HG03045 (cell line): ENCODE measurements at regions not wholly inside any gene's neighbourhood (a gene's known extent, or its start where the extent isn't known, plus 50 kb on each side); places are given as distances from the start of the nearest gene placed in this dataset.
"Not testable (repeated sequence)": the region's sequence is repeated elsewhere in the genome, so short reads cannot be mapped to it uniquely, and the experiment has no call there.

ENCODE experiments used
- ATAC-seq: cut with Tn5 transposase; IDR thresholded peaks from one replicate; pipeline ENCODE4 v1.9.1; 2021; ENCODE audit warnings: mild to moderate bottlenecking, moderate library complexity; ENCODE audit not compliant: unreplicated experiment

- no peak for ATAC-seq
Measured at GRCh38 chr19:27894906-27895754, 1317.8 kb downstream of the UQCRFS1 start.

DNA sequence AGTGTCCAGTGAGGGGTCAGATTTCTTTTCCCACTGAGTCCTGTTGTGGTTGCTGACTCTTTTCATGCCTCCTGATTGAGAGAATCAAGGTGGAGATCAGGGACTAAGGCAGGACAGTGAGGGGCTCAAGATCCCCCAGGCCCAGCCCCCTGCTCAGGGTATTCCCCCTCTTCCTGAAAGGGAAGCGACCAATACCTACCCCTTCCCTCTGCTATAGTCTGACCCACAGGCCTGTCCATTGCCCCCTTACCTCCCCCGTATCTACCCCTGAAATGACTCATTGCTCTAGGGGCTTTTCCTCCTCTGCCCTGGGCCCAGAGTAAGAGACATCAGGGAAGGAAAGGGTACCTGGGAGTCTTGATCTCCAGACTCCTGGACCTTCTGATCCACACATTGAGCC, 1320.5 kb downstream of the UQCRFS1 start:
- no peak for ATAC-seq

DNA sequence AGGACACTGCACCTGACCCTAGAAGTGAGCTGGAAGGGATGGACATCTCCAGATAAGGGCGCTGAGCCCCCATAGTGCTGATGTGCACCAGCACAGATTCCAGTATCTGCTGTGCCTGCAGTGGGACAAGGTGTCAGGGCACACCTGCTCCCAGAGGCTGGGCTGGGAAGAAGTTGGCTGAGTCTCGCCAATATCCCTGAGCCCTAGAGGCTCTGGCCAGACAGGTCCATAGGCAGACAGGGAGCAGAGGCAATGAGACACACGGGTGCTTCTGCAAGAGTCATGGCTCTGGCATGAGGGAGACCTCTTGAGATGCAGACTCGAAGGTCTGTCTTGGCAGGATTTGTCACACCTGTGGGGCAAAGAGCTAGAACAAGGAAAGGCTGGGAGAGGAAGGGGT, 1321.5 kb downstream of the UQCRFS1 start:
- ATAC-seq: no peak

- ATAC-seq: no peak
Measured at GRCh38 chr19:27890696-27891095, 1322.3 kb downstream of the UQCRFS1 start.

DNA sequence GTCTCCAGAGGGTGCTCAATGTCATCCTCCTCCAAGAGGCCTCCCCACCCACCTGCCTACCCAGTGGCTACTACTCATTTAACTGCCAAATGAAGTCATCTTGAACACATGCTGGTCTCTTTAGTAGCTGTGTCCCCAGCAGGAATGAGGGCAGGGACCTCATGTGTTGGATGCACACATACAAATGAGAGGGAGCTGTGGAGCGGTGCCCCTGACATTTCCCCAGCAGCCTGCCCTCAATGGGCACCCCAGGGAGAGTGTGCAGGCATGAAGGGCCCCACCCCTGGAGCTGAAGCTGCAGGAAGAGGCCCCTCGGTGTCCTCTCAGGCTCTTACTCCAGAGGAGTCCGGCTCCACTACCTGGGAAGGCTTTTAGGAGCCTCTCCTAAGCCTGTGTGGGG, 1322.7 kb downstream of the UQCRFS1 start:
- no peak for ATAC-seq

DNA sequence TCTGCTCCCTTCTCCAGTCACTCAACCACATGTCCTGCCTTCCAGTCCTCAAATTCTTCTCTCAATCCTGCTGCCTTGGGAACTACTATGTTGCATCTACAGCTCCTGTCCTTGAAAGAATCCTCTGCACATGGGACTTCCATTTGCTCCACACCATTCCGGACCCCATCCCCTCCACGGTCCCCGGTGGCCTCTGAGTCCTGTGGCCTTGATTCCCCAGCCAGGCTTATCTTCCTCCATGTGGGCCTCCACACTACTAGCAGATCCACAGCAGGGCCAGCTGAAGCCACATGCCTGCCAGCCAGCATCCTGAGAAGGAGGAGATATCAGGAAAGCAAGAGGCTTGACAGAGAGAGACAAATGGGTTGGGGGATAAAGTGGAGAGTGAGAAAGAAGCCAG, 1323.8 kb downstream of the UQCRFS1 start:
- no peak for ATAC-seq

- ATAC-seq: no peak
Measured at GRCh38 chr19:27887946-27888345, 1325.0 kb downstream of the UQCRFS1 start.

- ATAC-seq: no peak
Measured at GRCh38 chr19:27885359-27885758, 1327.6 kb downstream of the UQCRFS1 start.

- no peak for ATAC-seq
Measured at GRCh38 chr19:27884376-27884775, 1328.6 kb downstream of the UQCRFS1 start.

DNA sequence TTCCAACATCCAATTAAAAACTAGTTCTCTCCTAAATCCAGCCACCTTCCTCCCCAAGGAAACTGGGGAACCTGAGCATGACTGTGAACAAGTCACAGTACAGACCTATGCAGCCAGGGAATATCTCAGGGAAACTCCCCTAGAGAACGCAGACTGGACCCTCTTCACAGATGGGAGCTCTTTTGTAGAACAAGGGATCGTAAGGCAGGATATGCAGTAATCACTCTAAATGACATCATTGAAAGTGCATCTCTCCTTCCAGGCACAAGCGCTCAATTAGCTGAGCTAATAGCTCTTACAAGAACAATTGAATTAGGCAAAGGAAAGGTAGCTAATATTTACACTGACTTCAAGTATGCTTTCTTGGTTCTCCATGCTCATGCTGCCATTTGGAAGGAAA, 1331.7 kb downstream of the UQCRFS1 start:
- no peak for ATAC-seq

DNA sequence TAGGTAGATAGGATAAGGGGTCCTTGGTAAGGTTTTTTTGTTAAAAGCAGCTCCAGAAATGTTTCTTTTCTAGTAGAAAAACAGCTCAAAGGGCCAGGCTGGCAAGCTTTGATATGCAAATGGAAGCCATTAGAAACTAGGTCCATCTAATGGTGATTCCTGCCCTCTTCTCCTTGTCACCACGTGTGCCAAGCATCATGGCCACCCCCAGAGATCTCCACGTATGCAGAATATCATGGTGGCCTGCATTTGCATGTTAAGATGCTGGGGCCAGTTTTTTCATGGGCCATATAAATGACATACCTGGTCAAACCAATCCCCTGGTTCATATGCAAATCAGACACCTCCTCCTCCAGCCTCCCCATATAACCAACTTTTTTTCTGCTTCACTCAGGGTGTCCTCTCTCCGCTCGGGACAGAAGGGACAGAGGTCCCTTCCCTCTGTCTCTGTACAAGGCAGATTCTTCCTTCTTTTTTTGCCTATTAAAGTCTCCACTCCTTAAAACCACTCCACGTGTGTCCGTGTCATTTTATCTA, 1335.9 kb downstream of the UQCRFS1 start:
- no peak for ATAC-seq

DNA sequence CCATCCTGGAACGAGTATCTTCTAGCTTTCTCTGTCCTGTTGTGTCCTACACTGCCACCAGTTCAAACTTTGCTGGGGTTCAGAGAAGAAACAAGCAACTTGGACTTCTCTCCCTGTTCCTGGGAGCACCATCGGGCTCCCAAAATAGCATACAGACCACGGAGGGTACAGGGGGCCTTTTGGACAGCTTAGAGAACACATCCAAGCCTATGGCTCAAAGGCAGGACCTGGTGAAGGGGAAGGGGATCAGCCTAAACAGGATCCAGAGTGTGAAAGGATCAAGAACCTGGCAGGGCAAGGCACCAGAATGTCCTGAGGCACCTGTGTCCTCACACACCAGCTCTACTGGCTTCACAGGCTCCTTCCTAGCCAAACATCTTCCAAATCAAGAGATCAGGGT, 1336.5 kb downstream of the UQCRFS1 start:
- no peak for ATAC-seq

DNA sequence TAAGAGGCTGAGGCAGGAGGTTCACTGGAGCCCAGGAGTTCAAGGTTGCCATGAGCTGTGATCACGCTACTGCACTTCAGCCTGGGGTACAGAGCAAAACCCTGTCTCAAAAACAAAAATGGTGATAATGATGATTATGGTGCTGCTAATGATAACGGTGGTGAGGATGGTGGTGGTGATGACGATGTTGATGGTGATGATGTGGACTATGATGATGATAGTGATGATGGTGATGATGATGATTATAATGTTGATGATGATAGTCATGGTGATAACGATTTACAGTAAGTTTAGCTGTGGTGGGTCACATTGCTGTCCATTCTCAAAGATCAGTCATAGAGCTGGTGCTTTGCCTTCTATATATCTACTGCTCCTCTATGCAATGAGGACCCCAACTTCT, 1340.6 kb downstream of the UQCRFS1 start:
- ATAC-seq: no peak

- ATAC-seq: no peak
Measured at GRCh38 chr19:27870293-27870692, 1342.7 kb downstream of the UQCRFS1 start.

- ATAC-seq: no peak
Measured at GRCh38 chr19:27868007-27868406, 1344.9 kb downstream of the UQCRFS1 start.

DNA sequence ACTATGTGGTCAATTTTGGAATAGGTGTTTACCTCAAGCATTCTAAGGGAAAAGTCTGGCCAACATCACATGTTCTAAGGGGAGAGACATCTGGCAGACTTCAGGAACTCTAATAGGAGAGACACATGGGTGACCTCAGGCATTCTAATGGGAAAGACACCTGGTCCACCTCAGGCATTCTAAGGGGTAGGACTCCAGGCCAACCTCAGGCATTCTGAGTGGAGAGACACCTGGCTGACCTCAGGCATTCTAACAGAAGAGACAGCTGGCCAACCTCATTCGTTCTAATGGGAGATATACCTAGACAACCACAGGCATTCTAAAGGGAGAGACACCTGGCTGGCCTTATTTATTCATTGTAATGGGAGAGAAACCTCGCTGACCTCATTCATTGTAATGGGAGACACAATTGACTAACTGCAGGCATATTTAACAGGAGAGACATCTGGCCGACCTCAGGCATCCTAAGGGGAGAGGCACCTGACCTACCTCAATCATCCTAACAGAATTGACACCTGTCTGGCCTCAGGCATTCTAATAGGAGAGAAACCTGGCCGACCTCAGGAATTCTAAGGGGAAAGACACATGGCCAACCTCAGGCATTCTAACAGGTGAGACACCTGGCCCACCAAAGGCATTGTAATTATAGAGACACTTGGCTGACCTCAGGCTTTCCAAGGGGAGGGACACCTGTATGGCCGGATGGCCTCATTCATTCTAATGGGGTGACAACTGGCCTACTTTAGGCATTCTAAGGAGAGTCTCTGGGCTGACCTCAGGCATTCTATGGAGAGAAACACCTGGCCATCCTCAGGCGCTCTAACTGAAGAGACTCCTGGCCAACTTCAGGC, 1346.8 kb downstream of the UQCRFS1 start:
- no peak for ATAC-seq

DNA sequence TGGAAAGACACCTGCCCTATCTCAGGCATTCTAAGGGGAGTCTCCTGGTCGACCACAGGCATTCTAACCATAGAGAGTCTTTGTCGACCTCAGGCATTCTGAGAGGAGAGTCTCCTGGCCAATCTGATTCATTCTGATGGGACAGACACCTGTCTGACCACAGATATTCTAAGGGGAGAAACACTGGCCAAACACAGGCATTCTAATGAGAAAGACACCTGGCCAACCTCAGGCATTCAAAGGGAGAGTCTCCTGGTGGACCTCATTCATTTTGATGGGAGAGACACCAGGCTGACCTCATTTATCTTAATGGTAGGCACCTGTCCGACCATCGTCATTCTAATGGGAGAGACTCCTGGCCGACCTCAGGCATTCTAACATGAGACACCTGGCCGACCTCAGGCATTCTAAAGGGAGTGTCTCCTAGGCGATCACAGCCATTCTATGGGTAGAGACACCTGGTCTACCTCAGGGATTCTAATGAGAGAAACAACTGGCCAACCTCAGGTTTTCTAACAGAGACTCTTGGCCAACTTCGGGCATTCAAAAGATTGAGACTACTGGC, 1351.5 kb downstream of the UQCRFS1 start:
- no peak for ATAC-seq

DNA sequence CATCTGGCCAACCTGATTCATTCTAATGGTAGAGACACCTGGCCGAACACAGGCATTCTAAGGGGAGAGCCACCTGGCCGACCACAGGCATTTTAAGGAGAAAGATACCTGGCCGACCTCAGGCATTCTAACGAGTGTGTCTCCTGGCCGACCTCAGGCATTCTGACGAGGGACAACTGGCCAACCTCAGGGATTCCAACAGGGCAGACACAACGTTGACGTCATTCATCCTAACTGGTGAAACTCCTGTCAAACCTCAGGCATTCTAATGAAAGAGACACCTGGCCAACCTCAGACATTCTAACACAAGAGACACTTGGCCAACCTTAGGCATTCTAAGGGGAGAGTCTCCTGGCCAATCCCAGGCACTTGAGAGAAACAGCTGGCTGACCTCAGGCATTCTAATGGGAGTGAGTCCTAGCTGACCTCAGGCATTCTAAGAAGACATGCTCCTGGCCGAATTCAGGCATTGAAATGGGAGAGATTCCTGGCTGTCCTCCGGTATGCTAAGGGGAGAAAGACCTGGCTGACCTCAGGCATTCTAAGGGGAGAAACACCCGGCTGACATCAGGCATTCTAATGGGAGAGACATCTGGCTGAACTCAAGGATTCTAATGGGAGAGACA, 1352.5 kb downstream of the UQCRFS1 start:
- ATAC-seq: no peak

- no peak for ATAC-seq
Measured at GRCh38 chr19:27859689-27860088, 1353.3 kb downstream of the UQCRFS1 start.

GRCh38 chr19:27858981-27859581, 1353.9 kb downstream of the UQCRFS1 start:
- ATAC-seq: no peak

GRCh38 chr19:27852931-27853330, 1360.0 kb downstream of the UQCRFS1 start:
- ATAC-seq: not testable (repeated sequence)
